DND-41 (cell line): ENCODE measurements at regions not wholly inside any gene's neighbourhood (a gene's known extent, or its start where the extent isn't known, plus 50 kb on each side); places are given as distances from the start of the nearest gene placed in this dataset.

Experiments used
- ATAC-seq: fragments of 200-7000 bp; cut with Tn5 transposase; 3 replicates; pipeline ENCODE4 v1.9.1; 2021; ENCODE audit warnings: low read depth; ENCODE audit not compliant: insufficient read depth
- DNase-seq: peaks from one replicate; pipeline ENCODE4 v3.0.0-alpha.2; 2020
- H2AFZ ChIP-seq: 2 replicates; pipeline ENCODE4 v1.6.0; 2012; ENCODE audit warnings: low read depth, low read length
- H3K27ac ChIP-seq: 2 replicates; pipeline ENCODE4 v1.5.1; 2012; ENCODE audit warnings: low read length, inconsistent platforms
- H3K27me3 ChIP-seq: fragments of 200-600 bp; sonication (generic); 2 replicates; pipeline ENCODE4 v1.6.0; 2012; ENCODE audit warnings: low read length, mild to moderate bottlenecking, inconsistent platforms; ENCODE audit not compliant: insufficient read depth, poor library complexity
- H3K36me3 ChIP-seq: 2 replicates; pipeline ENCODE4 v1.5.1; 2012; ENCODE audit warnings: low read length, inconsistent platforms; ENCODE audit not compliant: insufficient read depth
- H3K4me1 ChIP-seq: 2 replicates; pipeline ENCODE4 v1.5.1; 2012; ENCODE audit warnings: mild to moderate bottlenecking, low read length; ENCODE audit not compliant: insufficient read depth
- H3K4me2 ChIP-seq: 2 replicates; pipeline ENCODE4 v1.6.0; 2012; ENCODE audit warnings: mild to moderate bottlenecking, moderate library complexity, low read length, inconsistent platforms; ENCODE audit not compliant: insufficient read depth
- H3K4me3 ChIP-seq, 2 experiments: fragments of 200-600 bp in 1 of 2; shearing (Covaris generic) in 1 of 2; 2 replicates each; pipeline ENCODE4 v1.5.1; 2012 to 2016; ENCODE audit warnings: inconsistent platforms in 2 of 2, low read length in 2 of 2, mild to moderate bottlenecking in 2 of 2, low read depth in 1 of 2, moderate library complexity in 1 of 2
- H3K79me2 ChIP-seq: 2 replicates; pipeline ENCODE4 v1.6.0; 2012; ENCODE audit warnings: low read length, inconsistent platforms; ENCODE audit not compliant: insufficient read depth
- H3K9ac ChIP-seq: 2 replicates; pipeline ENCODE4 v1.6.0; 2012; ENCODE audit warnings: low read depth, mild to moderate bottlenecking, inconsistent platforms, low read length, moderate library complexity
- H3K9me3 ChIP-seq: 2 replicates; pipeline ENCODE4 v1.5.1; 2012; ENCODE audit warnings: low read length, moderate library complexity, mild to moderate bottlenecking, inconsistent platforms; ENCODE audit not compliant: insufficient read depth, severe bottlenecking
- H4K20me1 ChIP-seq: 2 replicates; pipeline ENCODE4 v1.6.0; 2012; ENCODE audit warnings: low read length; ENCODE audit not compliant: insufficient read depth
- CTCF ChIP-seq: IDR thresholded peaks from 2 replicates; pipeline ENCODE4 v1.5.1; 2012; ENCODE audit warnings: borderline replicate concordance, low read length, moderate library complexity, mild to moderate bottlenecking; ENCODE audit not compliant: poor library complexity, severe bottlenecking; ENCODE audit errors: extremely low read depth
- EZH2 ChIP-seq: IDR thresholded peaks from 3 replicates; pipeline ENCODE4 v1.6.1; 2012; ENCODE audit warnings: borderline replicate concordance, low read depth, mild to moderate bottlenecking, moderate library complexity, low read length, inconsistent platforms; ENCODE audit not compliant: severe bottlenecking

GRCh38 chr6:156082012-156082411, 626.4 kb upstream of the NOX3 start:
- TF ChIP-seq CTCF: no peak
- no peak for TF ChIP-seq EZH2
- H3K4me3 ChIP-seq: no peak overlapping the region
- no peaks in the 10 kb centered on the region for H3K27me3 ChIP-seq

GRCh38 chr6:156080371-156080770, 624.7 kb upstream of the NOX3 start:
- ATAC-seq (no peak), DNase-seq (no peak)
- Histone ChIP-seq H4K20me1 (no peaks in the 10 kb centered on the region), H3K4me3 (no peak overlapping the region), H3K79me2 (no peaks in the 10 kb centered on the region), H3K4me2 (no peak overlapping the region), H3K9ac (no peak overlapping the region), H3K36me3 (no peaks in the 10 kb centered on the region), H3K27me3 (no peaks in the 10 kb centered on the region), H3K27ac (no peak overlapping the region), H2AFZ (no peak overlapping the region), H3K4me1 (no peaks in the 10 kb centered on the region), H3K9me3 (no peaks in the 10 kb centered on the region)
- TF ChIP-seq CTCF: no peak
- no peak for TF ChIP-seq EZH2

More at GRCh38 chr6:156082012-156082411, 626.4 kb upstream of the NOX3 start:
- Histone ChIP-seq H3K27ac (no peak overlapping the region), H3K9me3 (no peaks in the 10 kb centered on the region), H3K36me3 (no peaks in the 10 kb centered on the region), H4K20me1 (no peaks in the 10 kb centered on the region), H3K4me1 (no peaks in the 10 kb centered on the region), H3K4me2 (no peak overlapping the region), H3K9ac (no peak overlapping the region), H2AFZ (no peak overlapping the region), H3K79me2 (no peaks in the 10 kb centered on the region)
- no peak for DNase-seq
- no peak for ATAC-seq

- Histone ChIP-seq H3K4me1 (no peaks in the 10 kb centered on the region), H4K20me1 (no peaks in the 10 kb centered on the region), H3K4me3 (no peak overlapping the region), H3K27ac (no peak overlapping the region), H3K9ac (no peak overlapping the region), H3K79me2 (no peaks in the 10 kb centered on the region), H3K9me3 (no peaks in the 10 kb centered on the region), H3K4me2 (no peak overlapping the region), H2AFZ (no peak overlapping the region), H3K27me3 (no peaks in the 10 kb centered on the region), H3K36me3 (no peaks in the 10 kb centered on the region)
- TF ChIP-seq CTCF: no peak
- TF ChIP-seq EZH2: no peak
- ATAC-seq (no peak), DNase-seq (no peak)
Measured at GRCh38 chr6:156068881-156069280, 613.2 kb upstream of the NOX3 start.

- Histone ChIP-seq H2AFZ (no peak overlapping the region), H3K36me3 (no peaks in the 10 kb centered on the region), H3K79me2 (no peaks in the 10 kb centered on the region), H3K9me3 (no peaks in the 10 kb centered on the region), H3K27me3 (no peaks in the 10 kb centered on the region), H3K4me1 (no peaks in the 10 kb centered on the region), H3K9ac (no peak overlapping the region), H4K20me1 (no peaks in the 10 kb centered on the region), H3K4me2 (no peak overlapping the region), H3K4me3 (no peak overlapping the region), H3K27ac (no peak overlapping the region)
- DNase-seq (no peak), ATAC-seq (no peak)
- no peak for TF ChIP-seq CTCF
- no peak for TF ChIP-seq EZH2
Measured at GRCh38 chr6:156065849-156066248, 610.2 kb upstream of the NOX3 start.
